ENCODE measurements at regions not wholly inside any gene's neighbourhood (a gene's known extent, or its start where the extent isn't known, plus 50 kb on each side); places are given as distances from the start of the nearest gene placed in this dataset.
A peak's percentile ranks its signal among the peaks of the same experiment; 100 is the strongest.

DNA sequence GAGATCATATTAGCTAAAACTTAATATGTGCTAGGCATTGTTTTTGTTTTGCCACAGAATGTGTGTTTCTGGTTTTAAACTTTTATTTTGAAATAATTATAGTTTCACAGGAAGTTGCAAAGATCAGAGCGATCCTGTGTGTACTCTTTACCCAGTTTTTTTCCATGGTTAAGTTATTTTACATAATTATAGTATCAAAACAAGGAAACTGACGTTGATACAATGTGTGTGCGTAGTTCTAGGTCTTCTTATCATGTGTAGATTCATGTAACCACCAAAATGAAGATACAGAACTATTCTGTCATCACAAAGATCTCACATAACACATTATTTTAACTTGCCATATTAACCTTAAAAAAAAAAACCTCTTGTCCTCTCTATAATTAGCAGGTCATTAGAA is 69.2 kb downstream of the BLTP1 start:
- no peak for DNase-seq
- Histone ChIP-seq H3K36me3 (ENCODE audit: low read depth, missing control alignments) (no peaks in the 10 kb centered on the region), H3K9me3 (no peaks in the 10 kb centered on the region), H3K27me3 (no peaks in the 10 kb centered on the region), H3K4me1 (no peaks in the 10 kb centered on the region), H3K27ac (no peak overlapping the region), H3K4me3 (no peak overlapping the region)
- 59 to 61% methylated on average over 3 of the region's 3 CpGs for WGBS, 2 donors
- intact Hi-C loops (cut with DNase I; ENCODE audit: low total_unique reads): no loop called here
- TF ChIP-seq POLR2A (IDR thresholded peaks at IDR 0.05): no peak
- TF ChIP-seq, protein P1, sequence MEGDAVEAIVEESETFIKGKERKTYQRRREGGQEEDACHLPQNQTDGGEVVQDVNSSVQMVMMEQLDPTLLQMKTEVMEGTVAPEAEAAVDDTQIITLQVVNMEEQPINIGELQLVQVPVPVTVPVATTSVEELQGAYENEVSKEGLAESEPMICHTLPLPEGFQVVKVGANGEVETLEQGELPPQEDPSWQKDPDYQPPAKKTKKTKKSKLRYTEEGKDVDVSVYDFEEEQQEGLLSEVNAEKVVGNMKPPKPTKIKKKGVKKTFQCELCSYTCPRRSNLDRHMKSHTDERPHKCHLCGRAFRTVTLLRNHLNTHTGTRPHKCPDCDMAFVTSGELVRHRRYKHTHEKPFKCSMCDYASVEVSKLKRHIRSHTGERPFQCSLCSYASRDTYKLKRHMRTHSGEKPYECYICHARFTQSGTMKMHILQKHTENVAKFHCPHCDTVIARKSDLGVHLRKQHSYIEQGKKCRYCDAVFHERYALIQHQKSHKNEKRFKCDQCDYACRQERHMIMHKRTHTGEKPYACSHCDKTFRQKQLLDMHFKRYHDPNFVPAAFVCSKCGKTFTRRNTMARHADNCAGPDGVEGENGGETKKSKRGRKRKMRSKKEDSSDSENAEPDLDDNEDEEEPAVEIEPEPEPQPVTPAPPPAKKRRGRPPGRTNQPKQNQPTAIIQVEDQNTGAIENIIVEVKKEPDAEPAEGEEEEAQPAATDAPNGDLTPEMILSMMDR (IDR thresholded peaks at IDR 0.05): no peak

DNA sequence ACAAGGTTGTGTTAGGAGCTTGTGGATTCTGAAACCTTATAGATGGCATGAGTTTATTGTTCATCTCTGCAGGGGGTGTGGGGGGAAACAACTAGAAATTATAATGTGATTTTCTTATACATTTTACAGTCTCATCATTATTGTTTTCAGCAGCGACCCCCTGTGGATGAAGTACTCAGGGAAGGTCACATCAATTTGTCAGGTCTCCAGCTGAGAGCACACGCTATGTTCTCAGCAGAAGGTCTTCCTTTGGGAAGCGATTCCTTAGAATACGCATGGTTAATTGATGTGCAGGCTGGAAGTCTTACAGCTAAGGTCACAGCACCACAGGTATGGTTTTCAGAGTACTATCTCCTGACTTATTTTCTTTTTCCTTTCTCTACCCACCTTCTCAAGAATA is 72.2 kb downstream of the BLTP1 start:
- Histone ChIP-seq H3K4me1 (no peaks in the 10 kb centered on the region), H3K36me3 (ENCODE audit: low read depth, missing control alignments) (no peaks in the 10 kb centered on the region), H3K9me3 (no peaks in the 10 kb centered on the region), H3K4me3 (no peak overlapping the region), H3K27me3 (no peaks in the 10 kb centered on the region), H3K27ac (no peak overlapping the region)
- WGBS, 2 donors: 70 to 71% methylated on average over 4 of the region's 4 CpGs
- no peak for TF ChIP-seq POLR2A (IDR thresholded peaks at IDR 0.05)
- TF ChIP-seq, protein P1 (IDR thresholded peaks at IDR 0.05): no peak
- intact Hi-C loops (cut with DNase I; ENCODE audit: low total_unique reads): no loop called here
- DNase-seq: peak; percentile 27

DNA sequence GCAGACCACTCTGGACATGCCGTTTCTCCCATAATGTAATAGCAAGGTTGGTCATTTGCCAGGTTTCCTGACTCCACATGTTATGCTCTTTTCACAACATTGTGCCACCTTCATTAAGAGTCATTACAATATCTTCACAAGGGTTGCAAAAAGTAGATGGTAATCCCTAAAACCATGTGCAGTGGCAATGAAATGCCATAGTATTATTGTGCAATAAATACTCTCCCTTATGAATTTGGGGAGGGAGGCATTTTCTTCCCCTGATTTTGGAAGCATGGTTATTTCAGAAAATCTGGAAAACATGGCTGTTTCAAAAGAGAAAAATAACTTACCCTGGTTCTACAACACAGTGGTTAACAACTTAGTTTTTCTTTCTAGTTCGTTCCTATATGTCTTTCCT is 75.1 kb downstream of the BLTP1 start:
- no peaks in the 10 kb centered on the region for H3K36me3 ChIP-seq (ENCODE audit: low read depth, missing control alignments)
- WGBS, 2 donors: 88 to 90% methylated on average over 2 of the region's 2 CpGs
- H3K27me3 ChIP-seq: no peaks in the 10 kb centered on the region
- no peak overlapping the region for H3K4me3 ChIP-seq
- no peak overlapping the region for H3K27ac ChIP-seq
- H3K9me3 ChIP-seq: no peaks in the 10 kb centered on the region
- TF ChIP-seq, protein P1 (IDR thresholded peaks at IDR 0.05): no peak
- TF ChIP-seq POLR2A (IDR thresholded peaks at IDR 0.05): no peak
- no peak for DNase-seq
- intact Hi-C loops (cut with DNase I; ENCODE audit: low total_unique reads): no loop called here
- no peaks in the 10 kb centered on the region for H3K4me1 ChIP-seq

DNA sequence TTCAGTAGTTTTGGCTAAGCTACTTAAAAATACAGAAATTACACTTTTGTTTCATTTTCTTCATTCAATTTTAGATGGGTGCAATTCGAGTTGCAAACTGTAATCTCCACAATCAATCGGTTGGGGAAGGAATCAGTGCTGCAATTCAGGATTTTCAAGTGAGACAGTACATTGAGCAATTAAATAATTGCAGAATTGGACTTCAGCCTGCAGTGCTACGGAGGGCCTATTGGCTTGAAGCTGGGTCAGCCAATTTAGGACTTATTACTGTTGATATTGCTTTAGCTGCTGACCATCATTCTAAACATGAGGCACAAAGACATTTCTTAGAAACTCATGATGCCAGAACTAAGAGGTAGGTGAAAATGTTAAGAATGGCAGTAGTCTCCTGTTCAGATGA is 77.7 kb downstream of the BLTP1 start:
- H3K9me3 ChIP-seq: no peaks in the 10 kb centered on the region
- TF ChIP-seq, protein P1 (IDR thresholded peaks at IDR 0.05): no peak
- no peak for TF ChIP-seq POLR2A (IDR thresholded peaks at IDR 0.05)
- no peaks in the 10 kb centered on the region for H3K36me3 ChIP-seq (ENCODE audit: low read depth, missing control alignments)
- no peak overlapping the region for H3K27ac ChIP-seq
- intact Hi-C loops (cut with DNase I; ENCODE audit: low total_unique reads): no loop called here
- no peaks in the 10 kb centered on the region for H3K27me3 ChIP-seq
- 88 to 90% methylated on average over 3 of the region's 3 CpGs for WGBS, 2 donors
- DNase-seq: no peak
- no peaks in the 10 kb centered on the region for H3K4me1 ChIP-seq
- H3K4me3 ChIP-seq: no peak overlapping the region

DNA sequence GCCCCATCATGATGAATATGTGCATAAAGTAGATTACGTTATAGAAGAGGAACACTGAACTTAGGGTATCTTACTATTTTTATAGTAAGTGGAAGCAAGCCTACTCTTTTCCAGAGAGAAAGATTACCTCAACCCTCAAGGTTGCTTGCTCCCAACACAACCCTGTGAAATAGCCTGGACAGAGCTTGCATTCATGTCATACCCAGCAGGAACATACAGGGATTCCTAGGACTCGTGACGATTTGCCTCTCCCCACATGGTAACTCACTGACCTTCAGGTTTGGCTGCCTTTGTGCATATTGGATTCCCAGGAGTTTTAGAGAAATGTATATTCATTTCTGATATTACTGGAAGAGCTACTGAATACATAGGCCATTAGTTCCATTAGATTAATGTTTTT is 80.5 kb downstream of the BLTP1 start:
- Histone ChIP-seq H3K27ac (no peak overlapping the region), H3K9me3 (no peaks in the 10 kb centered on the region), H3K36me3 (ENCODE audit: low read depth, missing control alignments) (no peaks in the 10 kb centered on the region), H3K4me1 (no peaks in the 10 kb centered on the region), H3K4me3 (no peak overlapping the region), H3K27me3 (no peaks in the 10 kb centered on the region)
- WGBS, 2 donors: 90 to 95% methylated on average over 3 of the region's 3 CpGs
- TF ChIP-seq POLR2A (IDR thresholded peaks at IDR 0.05): no peak
- TF ChIP-seq, protein P1 (IDR thresholded peaks at IDR 0.05): no peak
- no peak for DNase-seq
- intact Hi-C loops (cut with DNase I; ENCODE audit: low total_unique reads): no loop called here
